Right renal pelvis (tissue), 4 donors: ENCODE measurements at regions not wholly inside any gene's neighbourhood (a gene's known extent, or its start where the extent isn't known, plus 50 kb on each side); places are given as distances from the start of the nearest gene placed in this dataset.
"Not testable (repeated sequence)": the region's sequence is repeated elsewhere in the genome, so short reads cannot be mapped to it uniquely, and the experiment has no call there.

Experiments
- DNase-seq, 4 donors: peaks; one replicate each; pipeline ENCODE4 v3.0.0-alpha.2; 2013; ENCODE audit warnings: low read depth in 4 of 4, low spot score in 3 of 4, missing footprints in 1 of 4

- DNase-seq: no peak
Measured at GRCh38 chr9:79387101-79387835, 184.5 kb upstream of the TLE4 start.

GRCh38 chr9:79390077-79390698, 181.6 kb upstream of the TLE4 start:
- DNase-seq: no peak

GRCh38 chr9:79390781-79391770, 180.7 kb upstream of the TLE4 start:
- no peak for DNase-seq

- no peak for DNase-seq
Measured at GRCh38 chr9:79395228-79395627, 176.5 kb upstream of the TLE4 start.

GRCh38 chr9:79395755-79396154, 176.0 kb upstream of the TLE4 start:
- DNase-seq: no peak

- DNase-seq: no peak
Measured at GRCh38 chr9:79396168-79396567, 175.6 kb upstream of the TLE4 start.

GRCh38 chr9:79403495-79403894, 168.3 kb upstream of the TLE4 start:
- no peak for DNase-seq

GRCh38 chr9:79408200-79408599, 163.6 kb upstream of the TLE4 start:
- DNase-seq: no peak

- no peak for DNase-seq
Measured at GRCh38 chr9:79408617-79409016, 163.1 kb upstream of the TLE4 start.

GRCh38 chr9:79409182-79409823, 162.5 kb upstream of the TLE4 start:
- DNase-seq: no peak

- DNase-seq: no peak
Measured at GRCh38 chr9:79425840-79426239, 145.9 kb upstream of the TLE4 start.

- DNase-seq: no peak
Measured at GRCh38 chr9:79428422-79428821, 143.3 kb upstream of the TLE4 start.

- DNase-seq: no peak
Measured at GRCh38 chr9:79430619-79431018, 141.1 kb upstream of the TLE4 start.

- no peak for DNase-seq
Measured at GRCh38 chr9:79431019-79431679, 140.6 kb upstream of the TLE4 start.

GRCh38 chr9:79432485-79432884, 139.3 kb upstream of the TLE4 start:
- no peak for DNase-seq

- DNase-seq: no peak
Measured at GRCh38 chr9:79433703-79434102, 138.1 kb upstream of the TLE4 start.

GRCh38 chr9:79439221-79439620, 132.5 kb upstream of the TLE4 start:
- not testable (repeated sequence) for DNase-seq

GRCh38 chr9:79446523-79447307, 125.0 kb upstream of the TLE4 start:
- no peak for DNase-seq

- DNase-seq: no peak
Measured at GRCh38 chr9:79447308-79447605, 124.5 kb upstream of the TLE4 start.

GRCh38 chr9:79447762-79448161, 124.0 kb upstream of the TLE4 start:
- DNase-seq: peak in 3 of 4 donors; percentile 20 to 40 (median 33)
